ENCODE measurements at regions not wholly inside any gene's neighbourhood (a gene's known extent, or its start where the extent isn't known, plus 50 kb on each side); places are given as distances from the start of the nearest gene placed in this dataset.

DNA sequence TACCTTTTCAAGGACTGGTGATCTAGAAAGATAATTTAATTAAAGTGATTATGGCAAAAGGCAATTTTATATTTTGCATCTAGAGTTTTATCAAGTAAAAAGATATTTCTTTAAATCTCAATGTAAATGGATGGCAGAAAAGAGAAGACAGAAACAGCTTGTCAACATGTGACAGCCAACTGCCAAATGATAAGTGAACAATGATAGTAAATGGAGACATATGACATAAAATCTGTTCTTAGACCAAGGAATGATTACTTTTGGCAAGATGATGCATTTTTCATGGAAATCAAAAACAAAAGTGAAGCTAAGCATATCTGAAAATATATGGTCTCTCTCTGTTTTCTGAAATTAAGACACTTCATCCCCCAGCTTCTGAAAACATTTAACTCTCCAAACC is 1730.7 kb upstream of the FLRT2 start:
- DNase-seq = no peak

- DNase-seq = no peak
Observed at GRCh38 chr14:83814896-83815295, 1715.0 kb upstream of the FLRT2 start.

DNA sequence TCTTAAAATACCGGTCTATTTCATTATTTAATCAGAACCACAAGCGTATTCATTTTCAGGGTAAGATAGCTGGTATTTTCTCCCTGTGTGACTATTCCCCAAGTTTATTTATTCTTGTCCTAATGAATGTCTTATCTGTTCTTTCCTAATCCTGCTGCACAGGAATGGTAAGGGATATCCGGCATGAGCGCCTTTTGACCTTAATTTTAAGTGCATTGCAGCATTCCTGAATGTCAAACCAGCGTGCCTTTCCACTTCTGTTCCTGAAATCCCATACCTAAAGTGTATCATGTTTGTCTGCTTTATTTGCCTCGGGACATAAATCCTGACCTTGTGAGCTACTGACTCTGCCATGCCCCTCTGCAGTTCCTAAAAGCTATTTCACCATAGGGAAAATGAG is 1713.2 kb upstream of the FLRT2 start:
- no peak for DNase-seq

- no peak for DNase-seq
Observed at GRCh38 chr14:83825843-83826242, 1704.1 kb upstream of the FLRT2 start.

- no peak for DNase-seq
Observed at GRCh38 chr14:83826838-83827237, 1703.1 kb upstream of the FLRT2 start.

DNA sequence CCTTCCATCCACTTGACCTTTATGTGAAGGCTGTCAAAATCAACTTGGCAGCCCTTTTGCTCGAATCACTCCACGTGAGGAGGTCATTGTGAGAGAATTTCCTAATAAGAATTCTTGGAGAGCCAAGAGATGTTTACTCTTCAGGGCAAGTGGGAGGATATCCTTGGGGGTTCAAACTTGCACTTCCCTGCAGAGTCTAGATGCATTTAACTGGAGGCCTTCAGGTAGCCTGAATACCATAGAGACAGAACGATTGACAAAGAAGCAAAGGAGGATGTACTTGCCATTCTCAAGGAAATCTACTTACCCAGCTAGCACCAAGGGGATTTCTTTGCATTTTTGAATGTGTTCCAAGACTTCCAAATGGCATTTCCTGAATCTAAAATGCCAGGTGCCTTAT is 1702.6 kb upstream of the FLRT2 start:
- DNase-seq = no peak

DNA sequence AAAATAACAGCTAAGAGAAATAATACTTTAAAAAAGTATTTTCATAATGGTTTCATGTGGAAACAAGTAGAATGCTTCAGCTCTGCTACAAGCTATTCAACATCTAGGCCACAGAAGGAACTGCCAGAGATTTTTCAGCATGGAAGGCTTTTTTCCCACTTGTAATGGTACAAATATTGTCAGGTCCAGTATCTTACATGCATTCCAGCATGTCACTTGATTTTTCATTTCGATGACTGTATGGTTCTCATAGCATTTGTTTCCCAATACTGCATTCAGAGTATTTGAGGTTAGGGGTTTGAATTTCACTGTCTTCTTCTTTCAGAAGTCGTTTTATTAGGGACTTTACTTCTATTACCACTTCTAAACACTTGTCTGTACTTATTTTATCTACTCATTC is 1701.5 kb upstream of the FLRT2 start:
- DNase-seq = no peak

- DNase-seq = no peak
Observed at GRCh38 chr14:83830316-83830715, 1699.6 kb upstream of the FLRT2 start.

GRCh38 chr14:83838226-83838625 is 1691.7 kb upstream of the FLRT2 start:
- no peak for DNase-seq

GRCh38 chr14:83842547-83842946 is 1687.4 kb upstream of the FLRT2 start:
- DNase-seq = peak; percentile 35

DNA sequence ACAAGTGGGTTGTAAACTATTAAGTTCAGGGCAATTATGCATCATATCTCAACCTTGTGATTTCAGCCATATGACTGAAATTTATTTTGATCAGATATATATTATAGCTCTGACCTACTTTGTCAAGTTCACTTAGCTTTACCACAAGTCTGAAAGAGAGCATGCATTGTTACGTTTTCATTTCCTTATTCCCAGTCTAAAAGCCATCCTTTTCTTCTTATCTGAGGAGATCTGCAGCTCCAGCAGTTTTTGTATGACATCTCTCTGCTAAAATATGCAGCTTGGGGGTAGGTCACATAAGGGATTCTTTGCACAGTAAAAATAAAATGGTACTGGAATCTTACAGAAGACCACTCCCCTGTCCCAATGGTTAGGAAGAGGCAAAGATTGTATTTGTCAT is 1682.8 kb upstream of the FLRT2 start:
- no peak for DNase-seq

GRCh38 chr14:83850092-83850491 is 1679.9 kb upstream of the FLRT2 start:
- no peak for DNase-seq

- DNase-seq = no peak
Observed at GRCh38 chr14:83856334-83856733, 1673.6 kb upstream of the FLRT2 start.

DNA sequence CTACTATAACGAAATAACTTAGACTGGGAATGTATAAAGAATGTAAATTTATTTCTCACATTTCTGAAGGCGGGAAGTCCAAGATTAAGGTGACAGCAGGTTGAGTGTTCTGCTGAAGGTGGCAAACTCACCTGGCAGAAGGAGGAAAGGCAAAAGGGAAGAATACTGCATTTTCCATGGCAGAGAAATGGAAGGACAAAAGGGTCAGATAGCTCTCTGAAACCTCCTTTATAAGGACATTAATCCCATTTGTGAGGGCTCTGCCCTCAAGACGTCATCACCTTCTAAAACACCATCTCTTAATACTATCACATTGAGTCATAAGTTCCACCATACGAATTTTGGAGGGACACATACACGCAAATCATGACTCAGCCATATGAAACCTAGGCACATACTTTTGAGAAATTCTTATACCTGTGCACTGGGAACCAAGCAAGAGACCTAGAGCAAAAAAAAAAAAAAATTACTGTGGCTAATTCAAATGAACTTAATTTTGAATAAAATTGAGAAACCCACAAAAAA is 1669.3 kb upstream of the FLRT2 start:
- no peak for DNase-seq

DNA sequence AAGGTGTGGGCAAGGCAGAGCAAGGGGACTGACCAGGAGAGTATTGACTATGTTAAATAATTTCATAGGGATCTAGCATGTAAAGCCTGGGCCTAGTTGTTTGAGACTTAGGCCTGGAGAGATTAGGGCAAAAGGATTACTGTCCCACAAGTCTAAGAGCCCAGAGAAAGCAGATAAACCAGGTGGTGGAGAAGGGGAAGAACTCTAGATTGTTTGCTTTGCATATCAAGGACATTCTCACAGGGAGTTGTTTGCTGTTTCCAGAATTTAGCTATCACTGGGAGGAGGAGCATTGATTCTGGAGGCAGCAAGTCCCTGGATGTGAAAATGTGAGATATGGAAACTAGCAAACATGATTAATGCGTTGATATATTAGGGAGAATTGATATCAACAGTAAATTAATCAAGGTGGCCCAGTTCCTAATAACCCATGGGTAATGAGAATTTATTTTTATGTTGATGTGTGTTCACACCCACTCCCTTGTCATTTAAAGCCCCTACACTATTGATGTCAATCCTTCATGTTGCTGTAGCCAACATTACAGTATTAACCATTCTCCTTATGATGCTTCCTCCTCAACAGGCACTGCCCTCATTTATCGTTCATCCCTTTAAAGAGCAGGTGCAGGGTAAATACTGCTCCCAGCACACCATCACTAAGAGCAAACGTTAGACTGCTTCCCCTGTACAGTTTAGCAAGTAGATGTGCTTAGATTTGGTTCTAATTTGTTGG is 1666.7 kb upstream of the FLRT2 start:
- DNase-seq = peak; percentile 30

- DNase-seq = no peak
Observed at GRCh38 chr14:83864106-83864505, 1665.8 kb upstream of the FLRT2 start.

GRCh38 chr14:83867566-83868225 is 1662.2 kb upstream of the FLRT2 start:
- peak; percentile 24 for DNase-seq

DNA sequence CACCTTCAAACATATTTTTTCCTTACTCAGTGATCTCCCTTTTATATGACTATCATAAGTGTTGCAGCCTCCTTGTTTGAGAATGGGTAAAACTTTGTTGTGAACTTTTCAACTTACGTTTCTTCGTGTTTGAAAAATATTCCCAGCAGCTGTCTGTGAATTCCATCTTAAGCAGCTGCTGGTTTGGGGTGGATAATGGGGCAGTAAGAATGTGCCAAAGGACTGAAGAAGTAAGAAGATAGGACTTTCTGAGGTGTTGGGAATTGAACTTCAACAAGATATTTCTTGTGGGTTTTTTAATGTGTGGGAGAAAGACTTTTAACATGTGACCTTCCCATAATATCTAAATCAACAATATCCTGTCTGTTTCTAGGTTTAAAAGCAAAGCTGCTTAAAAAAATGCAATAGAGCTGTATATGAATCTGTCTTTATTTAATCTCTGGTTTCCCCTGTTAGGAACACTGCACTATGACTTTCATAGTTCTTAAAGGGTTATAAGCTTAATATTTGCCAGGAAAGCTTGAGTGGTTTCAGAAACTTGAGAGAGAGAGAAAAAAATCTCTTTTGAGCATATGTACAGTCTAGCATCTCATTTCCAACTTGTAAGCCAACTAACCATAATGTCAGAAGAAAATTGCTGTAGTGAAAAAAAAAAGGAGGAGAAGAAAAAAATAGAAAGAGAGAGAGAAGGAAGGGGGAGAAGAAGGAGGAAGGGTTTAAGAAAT is 1659.2 kb upstream of the FLRT2 start:
- no peak for DNase-seq

GRCh38 chr14:83873669-83874068 is 1656.3 kb upstream of the FLRT2 start:
- DNase-seq = no peak

GRCh38 chr14:83874662-83875061 is 1655.3 kb upstream of the FLRT2 start:
- no peak for DNase-seq

GRCh38 chr14:83883732-83884131 is 1646.2 kb upstream of the FLRT2 start:
- no peak for DNase-seq

- DNase-seq = no peak
Observed at GRCh38 chr14:83885837-83886293, 1644.1 kb upstream of the FLRT2 start.

GRCh38 chr14:83887866-83888265 is 1642.1 kb upstream of the FLRT2 start:
- DNase-seq = no peak

GRCh38 chr14:83893447-83893846 is 1636.5 kb upstream of the FLRT2 start:
- no peak for DNase-seq
